ENCODE measurements at regions not wholly inside any gene's neighbourhood (a gene's known extent, or its start where the extent isn't known, plus 50 kb on each side); places are given as distances from the start of the nearest gene placed in this dataset.

DNA sequence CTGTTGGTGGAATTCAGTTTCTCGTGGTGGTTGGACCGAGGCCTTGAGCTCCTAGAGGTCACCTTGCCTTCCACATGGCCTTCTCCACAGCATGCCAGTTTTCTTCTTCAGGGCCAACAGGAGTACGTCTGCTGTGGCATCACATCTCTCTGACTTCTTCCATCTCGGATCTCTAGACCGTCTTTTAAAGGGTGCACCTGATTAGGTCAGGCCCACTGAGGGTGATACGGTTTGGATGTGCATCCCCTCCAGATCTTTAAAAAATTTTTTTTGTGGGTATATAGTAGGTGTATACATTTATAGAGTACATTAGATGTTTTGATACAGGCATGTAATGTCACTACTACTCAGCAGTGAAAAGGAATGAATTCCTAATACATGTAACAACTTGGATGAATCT, 58.3 kb upstream of the BRD7 start:
- no peak for DNase-seq (ENCODE audit: low read depth)
- no peak overlapping the region for H3K4me3 ChIP-seq (ENCODE audit: low read depth, low read length)
- no peak for TF ChIP-seq CTCF (IDR thresholded peaks at IDR 0.05; ENCODE audit: insufficient read depth, low read depth, low read length, missing control alignments)

DNA sequence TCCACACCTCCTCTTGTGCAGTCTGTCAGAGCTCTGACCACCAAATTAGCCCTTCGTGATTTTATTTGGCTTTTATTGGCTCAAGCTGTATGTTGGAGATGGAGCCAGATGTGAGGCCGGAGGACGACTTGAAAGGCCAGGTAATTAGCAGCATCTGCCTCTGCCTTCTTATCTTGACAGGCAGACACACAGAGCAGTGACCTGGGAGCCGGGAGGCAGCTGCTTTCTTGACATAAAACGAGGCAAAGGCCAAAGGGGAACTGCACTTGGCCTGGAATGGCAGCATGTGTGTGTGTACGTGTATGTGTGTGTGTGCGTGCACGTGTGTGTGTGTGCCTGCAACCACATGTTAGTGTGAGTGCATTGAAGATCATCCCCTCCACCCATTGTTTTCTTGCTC, 56.9 kb upstream of the BRD7 start:
- H3K4me3 ChIP-seq (ENCODE audit: low read depth, low read length), result no peak overlapping the region
- no peak for TF ChIP-seq CTCF (IDR thresholded peaks at IDR 0.05; ENCODE audit: insufficient read depth, low read depth, low read length, missing control alignments)
- DNase-seq (ENCODE audit: low read depth), result no peak

DNA sequence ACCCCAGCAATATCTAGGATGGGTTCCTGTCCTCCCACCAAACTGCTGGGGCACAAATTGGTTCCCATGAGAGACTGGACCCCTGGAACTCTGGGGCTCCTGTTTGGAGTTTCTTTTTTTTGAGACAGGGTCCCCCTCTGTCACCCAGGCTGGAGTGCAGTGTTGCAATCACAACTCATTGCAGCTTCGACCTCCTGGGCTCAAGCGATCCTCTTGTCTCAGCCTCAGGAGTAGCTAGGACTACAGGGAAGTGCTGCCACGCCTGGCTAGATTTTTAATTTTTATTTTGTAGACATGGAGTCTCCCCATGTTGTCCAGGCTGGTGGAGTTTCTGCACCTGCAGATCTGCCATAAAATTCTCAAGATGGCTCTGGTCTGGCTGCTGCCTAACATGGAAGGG, 56.3 kb upstream of the BRD7 start:
- no peak for TF ChIP-seq CTCF (IDR thresholded peaks at IDR 0.05; ENCODE audit: insufficient read depth, low read depth, low read length, missing control alignments)
- DNase-seq (ENCODE audit: low read depth), result no peak
- no peak overlapping the region for H3K4me3 ChIP-seq (ENCODE audit: low read depth, low read length)

DNA sequence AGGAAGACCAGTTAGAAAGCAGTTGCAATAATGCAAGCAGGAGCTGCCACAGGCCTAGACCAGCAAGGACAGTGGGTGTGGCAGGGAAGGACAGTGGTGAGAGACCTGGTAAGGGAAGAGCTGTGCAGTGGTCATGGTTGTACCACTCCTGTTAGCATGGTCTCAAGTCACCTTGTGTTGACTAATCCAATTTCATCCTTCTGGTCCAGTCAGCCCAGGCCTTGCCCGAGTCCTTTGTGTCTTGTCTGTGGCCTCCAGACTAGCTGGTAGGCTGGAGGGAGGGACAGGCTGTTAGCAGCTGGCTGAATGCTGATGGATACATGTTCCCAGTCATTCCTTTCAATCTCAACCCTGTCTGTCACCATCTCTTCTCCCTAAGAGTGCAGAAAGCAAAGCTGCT, 54.1 kb upstream of the BRD7 start:
- no peak for TF ChIP-seq CTCF (IDR thresholded peaks at IDR 0.05; ENCODE audit: insufficient read depth, low read depth, low read length, missing control alignments)
- DNase-seq (ENCODE audit: low read depth), result no peak

GRCh38 chr16:50419116-50419515, 50.3 kb upstream of the BRD7 start:
- H3K4me3 ChIP-seq (ENCODE audit: low read depth, low read length), result no peak overlapping the region
- TF ChIP-seq CTCF (IDR thresholded peaks at IDR 0.05; ENCODE audit: insufficient read depth, low read depth, low read length, missing control alignments), result no peak
- no peak for DNase-seq (ENCODE audit: low read depth)

More for the DNA sequence above, 54.1 kb upstream of the BRD7 start:
- H3K4me3 ChIP-seq (ENCODE audit: low read depth, low read length), result no peak overlapping the region

All from GM12865 (cell line).